NT2/D1 (cell line): ENCODE measurements at regions not wholly inside any gene's neighbourhood (a gene's known extent, or its start where the extent isn't known, plus 50 kb on each side); places are given as distances from the start of the nearest gene placed in this dataset.
A peak's percentile ranks its signal among the peaks of the same experiment; 100 is the strongest.

Experiments
- DNase-seq: peaks from one replicate; pipeline ENCODE4 v3.0.0-alpha.2; 2011; ENCODE audit warnings: low read depth, low spot score
- H3K27me3 ChIP-seq: 2 replicates; pipeline ENCODE4 v1.6.0; 2011; ENCODE audit warnings: mild to moderate bottlenecking; ENCODE audit not compliant: insufficient read length, insufficient read depth
- H3K36me3 ChIP-seq: 2 replicates; pipeline ENCODE4 v1.6.1; 2011; ENCODE audit warnings: mild to moderate bottlenecking, low read length, mixed read lengths; ENCODE audit not compliant: insufficient read depth, insufficient read length
- H3K4me1 ChIP-seq: 2 replicates; pipeline ENCODE4 v1.5.1; 2011; ENCODE audit not compliant: insufficient read depth, insufficient read length
- H3K4me3 ChIP-seq: 2 replicates; pipeline ENCODE4 v1.5.1; 2011; ENCODE audit warnings: low read depth; ENCODE audit not compliant: insufficient read length
- H3K9ac ChIP-seq: 2 replicates; pipeline ENCODE4 v1.6.0; 2011; ENCODE audit warnings: low read depth; ENCODE audit not compliant: insufficient read length
- H3K9me3 ChIP-seq: 2 replicates; pipeline ENCODE4 v1.5.1; 2011; ENCODE audit warnings: mild to moderate bottlenecking, low read length; ENCODE audit not compliant: insufficient read depth
- SUZ12 ChIP-seq: IDR thresholded peaks from 2 replicates; pipeline ENCODE4 v1.6.1; 2011; ENCODE audit not compliant: insufficient read length, insufficient read depth; ENCODE audit errors: extremely low read depth
- YY1 ChIP-seq: IDR thresholded peaks from 2 replicates; pipeline ENCODE4 v1.6.1; 2011; ENCODE audit not compliant: insufficient read length, insufficient read depth
- ZNF274 ChIP-seq: IDR thresholded peaks from 2 replicates; pipeline ENCODE4 v1.6.1; 2011; ENCODE audit warnings: mild to moderate bottlenecking, low read depth, low read length

GRCh38 chr11:131218542-131218941, 151.9 kb upstream of the NTM start:
- H3K36me3 ChIP-seq = no peaks in the 10 kb centered on the region
- DNase-seq = peak; percentile 42
- no peak overlapping the region for H3K4me3 ChIP-seq
- no peak for TF ChIP-seq ZNF274
- no peak for TF ChIP-seq SUZ12
- no peak for TF ChIP-seq YY1
- H3K4me1 ChIP-seq = no peaks in the 10 kb centered on the region
- H3K9ac ChIP-seq = no peak overlapping the region
- no peaks in the 10 kb centered on the region for H3K9me3 ChIP-seq
- no peaks in the 10 kb centered on the region for H3K27me3 ChIP-seq

- DNase-seq = no peak
- Histone ChIP-seq H3K4me3 (no peak overlapping the region), H3K4me1 (no peaks in the 10 kb centered on the region), H3K27me3 (no peaks in the 10 kb centered on the region), H3K9ac (no peak overlapping the region), H3K9me3 (no peaks in the 10 kb centered on the region; the same call in 1 of the 2 replicates), H3K36me3 (no peaks in the 10 kb centered on the region)
- TF ChIP-seq YY1 (no peak), SUZ12 (no peak), ZNF274 (no peak)
Measured at GRCh38 chr11:131219646-131220045, 150.8 kb upstream of the NTM start.

- Histone ChIP-seq H3K4me1 (no peaks in the 10 kb centered on the region), H3K36me3 (no peaks in the 10 kb centered on the region), H3K9ac (no peak overlapping the region), H3K4me3 (no peak overlapping the region), H3K9me3 (peaks cover 9% of the 10 kb centered on the region; the same call in 1 of the 2 replicates), H3K27me3 (no peaks in the 10 kb centered on the region)
- no peak for DNase-seq
- TF ChIP-seq SUZ12 = no peak
- TF ChIP-seq YY1 = no peak
- no peak for TF ChIP-seq ZNF274
Measured at GRCh38 chr11:131223198-131223991, 147.0 kb upstream of the NTM start.

- no peak for TF ChIP-seq YY1
- no peak for TF ChIP-seq ZNF274
- TF ChIP-seq SUZ12 = no peak
- Histone ChIP-seq H3K9me3 (peaks cover 9% of the 10 kb centered on the region; the same call in 1 of the 2 replicates), H3K27me3 (no peaks in the 10 kb centered on the region), H3K9ac (no peak overlapping the region), H3K4me1 (no peaks in the 10 kb centered on the region), H3K36me3 (no peaks in the 10 kb centered on the region), H3K4me3 (no peak overlapping the region)
- no peak for DNase-seq
Measured at GRCh38 chr11:131228378-131228777, 142.0 kb upstream of the NTM start.

DNA sequence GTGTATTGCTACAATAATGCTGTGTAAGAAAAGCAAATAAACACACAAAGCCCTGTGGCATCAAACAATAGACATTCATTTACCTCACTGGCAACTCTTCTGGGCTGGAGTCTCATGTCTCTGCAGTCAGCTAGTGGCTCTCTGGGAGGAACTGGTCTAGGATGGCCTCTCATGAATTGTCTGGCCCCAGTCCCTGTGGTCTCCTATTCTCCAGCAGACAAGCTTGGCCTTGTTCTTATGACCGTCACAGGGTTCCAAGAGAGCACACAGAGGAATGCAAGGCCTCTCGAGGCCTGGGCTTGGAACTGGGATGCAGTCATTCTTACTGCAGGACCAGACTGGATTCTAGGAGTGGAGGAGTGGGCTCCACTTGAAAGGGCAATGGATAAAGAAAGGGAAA, 141.2 kb upstream of the NTM start:
- Histone ChIP-seq H3K27me3 (no peaks in the 10 kb centered on the region), H3K9me3 (peaks cover 9% of the 10 kb centered on the region; the same call in 1 of the 2 replicates), H3K4me1 (no peaks in the 10 kb centered on the region), H3K9ac (no peak overlapping the region), H3K4me3 (no peak overlapping the region), H3K36me3 (no peaks in the 10 kb centered on the region)
- DNase-seq = no peak
- TF ChIP-seq SUZ12 = no peak
- no peak for TF ChIP-seq ZNF274
- TF ChIP-seq YY1 = no peak

DNA sequence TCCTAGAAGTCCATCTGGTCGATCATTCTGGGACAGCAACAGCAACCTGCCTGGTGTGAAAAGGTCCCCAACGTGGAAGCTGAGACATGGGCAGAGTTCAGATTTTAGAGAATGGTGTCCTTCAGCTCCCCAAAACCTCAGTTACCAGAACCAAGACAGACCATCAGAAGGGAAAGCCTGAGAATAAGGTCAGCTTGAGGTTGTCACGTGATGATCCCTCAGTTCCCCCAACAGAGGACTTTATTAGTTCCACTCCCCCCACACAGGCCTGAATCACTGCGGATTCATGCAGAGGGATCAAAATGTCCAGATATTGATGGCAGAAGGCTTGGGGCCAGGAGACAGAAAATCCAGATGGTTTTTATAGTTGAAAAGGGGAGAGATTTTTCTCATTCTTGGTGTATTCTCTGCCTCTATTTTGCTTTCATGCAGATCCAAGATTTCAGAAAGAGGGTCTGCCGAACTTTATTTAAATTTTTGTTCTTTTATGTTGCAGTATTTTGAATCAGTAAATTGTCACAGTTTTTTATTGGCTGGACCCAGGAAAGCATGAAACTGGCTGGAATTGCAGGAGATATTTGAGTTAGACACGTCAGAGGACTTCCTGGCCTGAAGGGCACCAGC, 139.0 kb upstream of the NTM start:
- no peaks in the 10 kb centered on the region for H3K27me3 ChIP-seq
- no peaks in the 10 kb centered on the region for H3K4me1 ChIP-seq
- TF ChIP-seq ZNF274 (no peak), YY1 (no peak), SUZ12 (no peak)
- no peak overlapping the region for H3K4me3 ChIP-seq
- H3K9me3 ChIP-seq = no peaks in the 10 kb centered on the region
- H3K36me3 ChIP-seq = no peaks in the 10 kb centered on the region
- no peak for DNase-seq
- no peak overlapping the region for H3K9ac ChIP-seq

GRCh38 chr11:131232261-131232660, 138.2 kb upstream of the NTM start:
- DNase-seq = no peak
- TF ChIP-seq SUZ12 = no peak
- no peak for TF ChIP-seq YY1
- TF ChIP-seq ZNF274 = no peak
- no peak overlapping the region for H3K9ac ChIP-seq
- no peaks in the 10 kb centered on the region for H3K4me1 ChIP-seq
- H3K9me3 ChIP-seq = no peaks in the 10 kb centered on the region
- no peak overlapping the region for H3K4me3 ChIP-seq
- no peaks in the 10 kb centered on the region for H3K27me3 ChIP-seq
- no peaks in the 10 kb centered on the region for H3K36me3 ChIP-seq
